Tibial nerve (tissue), 4 donors: ENCODE measurements at regions not wholly inside any gene's neighbourhood (a gene's known extent, or its start where the extent isn't known, plus 50 kb on each side); places are given as distances from the start of the nearest gene placed in this dataset.

Source experiments
- DNase-seq, 2 donors: peaks; one replicate each; pipeline ENCODE4 v3.0.0-alpha.2; 2019; ENCODE audit warnings: low spot score in 2 of 2
- H3K27ac ChIP-seq, 4 donors: fragments of 200-600 bp; sonication (generic) in 3 of 4; one replicate each; pipeline ENCODE4 v1.5.1; 2017 to 2019; ENCODE audit warnings: mild to moderate bottlenecking in 1 of 4
- H3K27me3 ChIP-seq, 2 donors: fragments of 200-600 bp; sonication (generic) in 1 of 2; one replicate each; pipeline versions ENCODE4 v1.5.1 to v1.6.0; 2017 to 2019
- H3K36me3 ChIP-seq, 3 donors: fragments of 200-600 bp; sonication (generic); one replicate each; pipeline ENCODE4 v1.5.1; 2018 to 2019
- H3K4me1 ChIP-seq, 4 donors: fragments of 200-600 bp; sonication (generic) in 3 of 4; one replicate each; pipeline ENCODE4 v1.5.1; 2017 to 2019
- H3K4me3 ChIP-seq, 4 donors: fragments of 200-600 bp; sonication (generic) in 3 of 4; one replicate each; pipeline ENCODE4 v1.5.1; 2017 to 2019; ENCODE audit warnings: mild to moderate bottlenecking in 1 of 4, moderate library complexity in 1 of 4
- H3K9me3 ChIP-seq, 4 donors: fragments of 200-600 bp; sonication (generic) in 3 of 4; one replicate each; pipeline ENCODE4 v1.5.1; 2017 to 2019
- EP300 ChIP-seq, 2 donors: sonication (generic); formaldehyde crosslinking; IDR thresholded peaks; one replicate each; pipeline ENCODE4 v1.6.1; 2017; ENCODE audit warnings: antibody characterized with exemption in 2 of 2, mild to moderate bottlenecking in 1 of 2
- POLR2A ChIP-seq, 2 donors: fragments of 450-650 bp; IDR thresholded peaks; one replicate each; pipeline ENCODE4 v1.6.1; 2017; ENCODE audit warnings: antibody characterized with exemption in 2 of 2, mild to moderate bottlenecking in 2 of 2, moderate library complexity in 2 of 2
- WGBS, 2 donors: methylation state at CpG; one replicate each; pipeline ENCODE4 v1.1.5; 2018; 5-methylcytosine and 5-hydroxymethylcytosine counted together
- TF ChIP-seq, protein P1 (sequence below), 5 experiments: fragments of 200-600 bp in 3 of 5; fragments of 450-650 bp in 2 of 5; sonication (generic) in 3 of 5; IDR thresholded peaks; one replicate each; pipeline ENCODE4 v1.5.1; 2016 to 2019; ENCODE audit warnings: antibody characterized with exemption in 5 of 5, mild to moderate bottlenecking in 3 of 5, moderate library complexity in 2 of 5

DNA sequence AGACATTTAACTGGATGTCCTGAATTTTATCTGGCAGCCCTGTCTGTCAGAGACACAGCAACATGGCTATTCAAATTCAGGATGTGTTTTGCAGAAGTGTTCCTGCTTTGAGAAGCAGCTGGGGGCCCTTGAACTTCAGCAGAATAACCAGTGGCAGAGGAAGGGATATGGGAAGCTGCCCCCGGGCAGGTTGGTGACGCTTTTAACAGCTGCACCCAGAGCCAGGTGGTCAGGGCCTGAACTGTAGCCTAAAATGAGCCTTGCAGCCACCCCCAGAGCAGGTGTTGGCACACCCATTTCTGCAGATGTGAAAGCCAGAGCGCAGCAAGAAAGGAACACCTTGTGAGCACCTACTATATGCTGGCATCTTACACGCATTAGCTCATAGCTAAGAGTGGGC is 128.7 kb upstream of the BOD1 start:
- Histone ChIP-seq H3K27me3 (no peaks in the 10 kb centered on the region), H3K36me3 (no peaks in the 10 kb centered on the region), H3K4me3 (no peak overlapping the region), H3K27ac (peak overlapping the region in 1 of 4 donors; percentile 25), H3K9me3 (no peaks in the 10 kb centered on the region), H3K4me1 (peaks cover 0 to 5% (median 0%) of the 10 kb centered on the region in 4 donors)
- no peak for DNase-seq
- WGBS, 2 donors: 51 to 62% methylated on average over 4 of the region's 4 CpGs
- TF ChIP-seq, protein P1, sequence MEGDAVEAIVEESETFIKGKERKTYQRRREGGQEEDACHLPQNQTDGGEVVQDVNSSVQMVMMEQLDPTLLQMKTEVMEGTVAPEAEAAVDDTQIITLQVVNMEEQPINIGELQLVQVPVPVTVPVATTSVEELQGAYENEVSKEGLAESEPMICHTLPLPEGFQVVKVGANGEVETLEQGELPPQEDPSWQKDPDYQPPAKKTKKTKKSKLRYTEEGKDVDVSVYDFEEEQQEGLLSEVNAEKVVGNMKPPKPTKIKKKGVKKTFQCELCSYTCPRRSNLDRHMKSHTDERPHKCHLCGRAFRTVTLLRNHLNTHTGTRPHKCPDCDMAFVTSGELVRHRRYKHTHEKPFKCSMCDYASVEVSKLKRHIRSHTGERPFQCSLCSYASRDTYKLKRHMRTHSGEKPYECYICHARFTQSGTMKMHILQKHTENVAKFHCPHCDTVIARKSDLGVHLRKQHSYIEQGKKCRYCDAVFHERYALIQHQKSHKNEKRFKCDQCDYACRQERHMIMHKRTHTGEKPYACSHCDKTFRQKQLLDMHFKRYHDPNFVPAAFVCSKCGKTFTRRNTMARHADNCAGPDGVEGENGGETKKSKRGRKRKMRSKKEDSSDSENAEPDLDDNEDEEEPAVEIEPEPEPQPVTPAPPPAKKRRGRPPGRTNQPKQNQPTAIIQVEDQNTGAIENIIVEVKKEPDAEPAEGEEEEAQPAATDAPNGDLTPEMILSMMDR (IDR thresholded peaks at IDR 0.05): no peak
- TF ChIP-seq POLR2A (IDR thresholded peaks at IDR 0.05): no peak
- no peak for TF ChIP-seq EP300 (IDR thresholded peaks at IDR 0.05)

DNA sequence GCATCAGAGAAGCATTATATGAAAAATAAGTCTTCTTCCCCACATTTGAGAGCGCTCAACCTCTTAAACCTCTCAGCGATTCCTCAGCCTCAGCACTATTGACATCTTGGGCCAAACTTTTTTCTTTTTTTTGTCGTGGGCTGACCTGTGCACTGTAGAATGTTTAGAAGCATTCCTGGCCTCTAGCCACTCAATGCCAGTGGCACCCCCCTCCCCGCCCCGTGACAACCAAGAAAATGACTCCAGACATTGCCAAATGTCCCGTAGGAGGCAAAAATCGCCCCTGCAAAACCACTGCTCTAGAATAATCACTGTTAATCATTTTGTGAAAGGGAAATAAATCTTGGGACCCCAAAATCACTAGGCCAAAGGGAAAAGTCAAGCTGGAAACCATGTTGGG is 129.1 kb upstream of the BOD1 start:
- WGBS, 2 donors: 64 to 66% methylated on average over 7 of the region's 7 CpGs
- peak overlapping the region in 2 of 4 donors; percentile 25 to 26 for H3K27ac ChIP-seq
- peaks cover 0 to 5% (median 0%) of the 10 kb centered on the region in 4 donors for H3K4me1 ChIP-seq
- no peaks in the 10 kb centered on the region for H3K36me3 ChIP-seq
- no peaks in the 10 kb centered on the region for H3K9me3 ChIP-seq
- TF ChIP-seq POLR2A (IDR thresholded peaks at IDR 0.05): no peak
- TF ChIP-seq, protein P1 (IDR thresholded peaks at IDR 0.05): no peak
- TF ChIP-seq EP300 (IDR thresholded peaks at IDR 0.05): no peak
- no peak overlapping the region for H3K4me3 ChIP-seq
- no peak for DNase-seq
- no peaks in the 10 kb centered on the region for H3K27me3 ChIP-seq

DNA sequence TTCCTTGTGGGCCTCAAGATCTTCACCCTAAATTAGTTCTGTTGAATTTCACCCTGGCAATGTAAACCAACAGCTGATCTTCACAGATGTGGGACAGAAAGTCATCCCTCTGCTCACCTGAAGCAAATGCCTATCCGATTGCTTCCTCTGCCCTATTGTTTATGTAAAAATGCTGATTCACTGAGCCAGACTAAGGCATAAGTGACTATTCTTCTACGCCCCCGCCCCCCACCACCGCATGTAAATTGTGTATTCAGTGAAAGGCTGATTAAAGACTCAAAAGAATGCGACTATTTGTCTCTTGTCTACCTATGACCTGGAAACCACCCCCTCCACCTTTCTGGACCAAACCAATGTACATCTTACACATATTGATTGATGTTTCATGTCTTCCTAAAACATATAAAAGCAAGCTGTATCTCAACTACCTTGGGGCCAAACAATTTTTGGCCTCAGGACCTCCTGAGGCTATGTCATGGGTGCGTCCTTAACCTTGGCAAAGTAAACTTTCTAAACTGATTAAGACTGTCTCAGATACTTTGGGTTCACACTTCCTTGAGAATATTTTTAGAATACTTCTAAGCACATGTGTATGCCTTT is 129.7 kb upstream of the BOD1 start:
- no peaks in the 10 kb centered on the region for H3K9me3 ChIP-seq
- H3K4me3 ChIP-seq: no peak overlapping the region
- no peaks in the 10 kb centered on the region for H3K27me3 ChIP-seq
- no peaks in the 10 kb centered on the region for H3K36me3 ChIP-seq
- no peak for DNase-seq
- peak overlapping the region in 1 of 4 donors; percentile 25 for H3K27ac ChIP-seq
- WGBS, 2 donors: 73 to 94% methylated on average over 6 of the region's 6 CpGs
- TF ChIP-seq EP300 (IDR thresholded peaks at IDR 0.05): peak in 1 of 2 donors; percentile 10
- TF ChIP-seq, protein P1 (IDR thresholded peaks at IDR 0.05): no peak
- TF ChIP-seq POLR2A (IDR thresholded peaks at IDR 0.05): no peak
- peaks cover 0 to 5% (median 0%) of the 10 kb centered on the region in 4 donors for H3K4me1 ChIP-seq

DNA sequence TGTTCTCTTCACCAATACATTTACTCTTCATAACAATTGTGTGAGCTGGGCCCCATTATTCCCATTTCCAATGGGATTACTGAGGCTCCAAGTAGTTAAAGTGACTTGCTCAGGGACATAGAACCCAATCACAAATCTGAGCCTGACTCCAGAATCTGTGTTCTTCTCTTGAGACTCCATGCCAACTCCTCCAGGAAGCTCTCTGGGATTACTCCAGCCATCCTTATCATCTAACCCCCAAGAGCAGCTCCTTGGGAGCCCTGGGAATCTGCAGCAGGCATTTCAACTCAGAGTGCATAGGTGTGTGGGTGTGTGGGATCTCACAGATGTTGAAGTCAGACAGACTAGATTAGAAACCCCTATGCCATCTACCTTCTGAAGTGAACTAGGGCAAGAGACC is 131.4 kb upstream of the BOD1 start:
- Histone ChIP-seq H3K4me3 (no peak overlapping the region), H3K27ac (no peak overlapping the region), H3K4me1 (peaks cover 0 to 5% (median 0%) of the 10 kb centered on the region in 4 donors), H3K36me3 (no peaks in the 10 kb centered on the region), H3K27me3 (no peaks in the 10 kb centered on the region), H3K9me3 (no peaks in the 10 kb centered on the region)
- TF ChIP-seq EP300 (IDR thresholded peaks at IDR 0.05) (no peak), POLR2A (IDR thresholded peaks at IDR 0.05) (no peak)
- TF ChIP-seq, protein P1 (IDR thresholded peaks at IDR 0.05): no peak
- DNase-seq: no peak

DNA sequence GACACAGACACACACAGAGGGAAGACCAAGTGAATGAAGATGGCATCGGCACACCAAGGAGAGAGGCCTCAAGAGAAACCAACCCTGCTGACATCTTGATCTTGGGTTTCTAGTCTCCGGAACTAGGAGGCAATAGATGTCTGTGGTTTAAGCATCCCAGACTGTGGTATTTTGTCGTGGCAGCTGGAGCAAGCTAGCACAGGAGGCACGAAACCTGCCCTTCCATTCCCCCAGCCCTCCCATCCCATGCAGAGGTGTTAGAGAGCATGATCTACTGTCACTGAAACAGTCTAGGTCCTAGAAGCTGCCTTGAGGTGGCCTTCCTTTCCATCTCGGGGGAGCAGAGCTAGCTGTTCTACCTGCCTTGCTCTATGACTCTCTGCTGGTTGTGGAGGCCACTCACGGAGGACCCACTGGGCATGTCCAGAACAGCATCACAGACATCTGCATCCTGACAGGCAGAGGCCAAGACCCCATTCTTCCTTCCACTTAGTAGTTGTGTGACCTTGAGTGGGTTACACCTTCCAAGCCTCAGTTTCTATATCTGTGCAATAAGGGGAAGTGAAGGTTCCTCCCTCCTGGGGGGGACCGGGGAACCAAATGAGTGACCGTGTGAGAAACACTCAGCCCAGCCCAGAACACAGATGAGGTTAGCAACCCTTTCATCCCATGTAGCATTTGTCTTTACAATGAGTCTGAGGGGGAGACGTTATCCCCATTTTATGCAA is 134.3 kb upstream of the BOD1 start:
- Histone ChIP-seq H3K36me3 (no peaks in the 10 kb centered on the region), H3K9me3 (no peaks in the 10 kb centered on the region), H3K4me1 (no peaks in the 10 kb centered on the region), H3K27me3 (no peaks in the 10 kb centered on the region), H3K27ac (no peak overlapping the region), H3K4me3 (no peak overlapping the region)
- no peak for DNase-seq
- WGBS, 2 donors: 78 to 83% methylated on average over 9 of the region's 9 CpGs
- TF ChIP-seq, protein P1 (IDR thresholded peaks at IDR 0.05): no peak
- TF ChIP-seq EP300 (IDR thresholded peaks at IDR 0.05) (no peak), POLR2A (IDR thresholded peaks at IDR 0.05) (no peak)
